Ammon's horn (tissue), 1 donor: ENCODE measurements at regions not wholly inside any gene's neighbourhood (a gene's known extent, or its start where the extent isn't known, plus 50 kb on each side); places are given as distances from the start of the nearest gene placed in this dataset.
"Not testable (repeated sequence)": the region's sequence is repeated elsewhere in the genome, so short reads cannot be mapped to it uniquely, and the experiment has no call there.

Source experiments
- DNase-seq: peaks from one replicate; pipeline ENCODE4 v3.0.0-alpha.2; 2016; ENCODE audit warnings: low spot score

DNA sequence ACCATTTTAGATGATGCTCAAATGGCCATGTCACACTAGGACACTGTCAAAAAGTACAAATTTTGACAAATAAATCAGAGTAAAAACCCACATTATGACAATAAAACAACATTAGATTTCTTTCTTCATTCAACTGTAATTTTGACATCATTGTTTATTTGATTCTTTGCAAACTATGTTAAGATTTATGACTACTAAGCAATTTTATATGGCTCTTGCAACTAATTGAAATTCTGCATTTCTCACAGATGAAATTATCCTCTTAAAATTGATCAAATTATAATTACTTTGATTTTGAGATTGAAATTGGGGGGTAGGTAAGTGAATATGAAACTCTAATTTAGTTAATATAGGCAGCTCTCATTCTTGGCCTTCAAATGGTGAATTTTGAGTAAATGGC, 59.8 kb downstream of the ATOH1 start:
- no peak for DNase-seq

DNA sequence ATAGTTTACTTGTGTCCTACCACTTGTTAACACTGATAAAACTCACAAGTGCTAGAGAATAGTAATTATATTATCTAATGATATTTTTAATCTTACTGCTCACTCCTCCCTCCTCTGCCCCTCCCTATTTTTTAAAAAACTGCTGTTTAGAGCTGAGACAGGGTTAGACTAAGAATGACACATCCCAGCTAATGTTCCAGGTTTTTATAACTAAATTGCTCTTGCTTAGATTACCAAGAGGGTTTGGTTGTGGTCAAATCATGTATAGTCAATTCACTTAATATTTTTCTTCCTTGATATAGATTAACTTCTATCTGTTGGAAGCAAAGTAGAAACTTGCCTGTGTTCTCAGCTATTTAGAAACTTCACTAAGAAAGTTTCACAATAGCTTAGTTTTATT, 60.2 kb downstream of the ATOH1 start:
- no peak for DNase-seq

DNA sequence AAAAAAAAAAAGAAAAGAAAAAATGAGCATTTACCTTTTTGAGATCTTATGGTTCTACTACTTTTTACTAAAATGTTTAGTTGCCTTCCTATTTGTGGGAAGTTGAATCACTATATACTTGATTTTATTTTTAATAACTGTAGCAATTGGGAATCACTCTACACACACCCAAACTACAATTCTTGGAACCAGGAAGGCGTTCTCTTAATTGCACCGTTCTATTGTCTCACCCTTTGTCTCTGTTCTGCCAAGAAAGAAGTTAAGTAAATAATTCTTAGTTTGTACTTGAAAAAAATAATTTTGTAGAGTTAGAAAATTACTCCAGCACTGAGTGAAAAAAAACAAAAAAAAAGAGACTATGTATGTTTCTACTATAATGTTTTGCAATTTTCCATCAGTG, 62.7 kb downstream of the ATOH1 start:
- DNase-seq = no peak

DNA sequence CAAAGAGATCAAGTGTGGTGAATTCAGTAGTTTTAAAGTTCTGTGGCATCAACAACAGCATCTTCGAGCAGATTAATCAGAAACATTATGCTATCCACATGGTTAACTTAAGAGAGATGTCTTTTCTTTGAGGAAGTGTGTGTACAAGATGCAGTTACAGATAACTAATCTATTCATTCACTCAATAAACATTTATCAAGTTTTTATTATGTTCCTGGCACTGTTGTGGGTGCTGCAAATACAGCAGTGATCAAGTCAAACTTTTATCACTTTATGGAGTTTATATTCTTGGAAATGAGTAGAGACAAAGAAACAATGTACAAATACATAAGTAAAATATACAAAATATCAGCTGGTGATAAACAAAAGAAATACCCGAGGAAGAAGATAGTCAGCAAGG, 66.4 kb downstream of the ATOH1 start:
- no peak for DNase-seq

DNA sequence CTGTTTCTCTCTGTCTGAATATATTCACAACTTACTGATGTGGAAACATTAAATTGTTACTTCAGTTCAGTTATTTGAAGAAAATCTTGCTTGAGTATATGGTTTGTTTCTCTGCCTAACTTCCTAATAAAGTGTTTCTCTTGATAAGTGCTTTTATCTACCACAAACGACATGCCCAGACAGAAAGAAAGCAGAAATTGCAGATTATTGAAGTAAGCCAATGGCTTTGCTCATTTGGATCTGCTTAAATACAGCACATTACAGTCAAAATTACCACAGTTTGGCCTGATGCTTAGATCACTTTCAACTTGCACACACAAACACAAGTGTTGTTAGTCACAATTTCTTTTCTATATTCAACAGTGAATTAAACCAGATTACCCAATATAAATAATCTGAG, 68.0 kb downstream of the ATOH1 start:
- DNase-seq = no peak

DNA sequence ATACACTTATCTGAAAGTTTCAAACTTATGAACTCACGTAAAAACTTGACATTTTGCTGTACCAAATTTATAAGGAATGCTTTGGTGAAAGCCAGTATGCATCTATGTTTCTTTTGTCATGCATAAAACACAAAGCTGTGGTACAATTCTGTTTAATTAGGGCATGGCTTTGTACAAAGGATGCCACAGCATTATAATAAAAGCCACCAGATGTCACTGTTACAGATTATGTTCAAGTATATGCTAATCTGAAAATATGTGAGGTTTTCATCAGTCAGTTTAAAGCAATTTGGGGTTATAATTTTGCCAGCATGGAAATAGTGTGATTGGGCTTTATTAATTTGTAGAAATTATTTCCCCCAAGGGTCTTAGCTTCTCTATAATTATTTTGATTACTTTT, 69.0 kb downstream of the ATOH1 start:
- DNase-seq = peak; percentile 15

DNA sequence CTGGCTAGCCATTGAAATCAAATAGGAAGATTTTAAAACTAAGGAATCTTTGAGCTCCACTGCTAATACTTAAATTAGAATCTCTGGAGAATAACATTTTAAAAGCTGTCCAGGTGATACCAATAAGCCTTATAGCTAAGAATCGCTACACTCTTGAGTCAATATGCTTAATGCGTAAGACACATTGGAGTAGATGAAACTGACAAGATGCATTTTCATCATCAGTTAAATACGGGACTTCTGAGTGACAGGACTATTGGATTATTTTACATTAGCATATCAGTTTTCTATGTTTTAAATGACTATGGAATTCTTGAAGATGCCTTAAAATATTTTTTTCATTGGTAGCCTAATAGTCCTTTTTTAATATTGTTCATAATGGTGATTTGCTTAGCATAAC, 80.2 kb downstream of the ATOH1 start:
- no peak for DNase-seq

DNA sequence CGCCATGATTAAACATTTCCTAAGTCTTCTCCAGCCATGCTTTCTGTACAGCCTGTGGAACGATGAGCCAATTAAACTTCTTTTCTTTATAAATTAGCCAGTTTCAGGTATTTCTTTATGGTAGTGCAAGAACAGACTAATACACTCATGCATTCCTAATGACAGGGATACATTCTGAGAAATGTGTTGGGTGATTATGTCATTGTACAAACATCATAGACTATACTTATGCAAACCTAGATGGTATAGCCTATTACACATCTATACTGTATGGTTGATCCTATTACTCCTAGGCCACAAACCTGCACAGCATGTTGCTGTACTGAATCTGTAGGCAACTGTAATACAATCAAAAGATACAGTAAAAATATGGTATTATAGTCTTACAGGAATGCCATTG, 83.1 kb downstream of the ATOH1 start:
- DNase-seq = no peak

DNA sequence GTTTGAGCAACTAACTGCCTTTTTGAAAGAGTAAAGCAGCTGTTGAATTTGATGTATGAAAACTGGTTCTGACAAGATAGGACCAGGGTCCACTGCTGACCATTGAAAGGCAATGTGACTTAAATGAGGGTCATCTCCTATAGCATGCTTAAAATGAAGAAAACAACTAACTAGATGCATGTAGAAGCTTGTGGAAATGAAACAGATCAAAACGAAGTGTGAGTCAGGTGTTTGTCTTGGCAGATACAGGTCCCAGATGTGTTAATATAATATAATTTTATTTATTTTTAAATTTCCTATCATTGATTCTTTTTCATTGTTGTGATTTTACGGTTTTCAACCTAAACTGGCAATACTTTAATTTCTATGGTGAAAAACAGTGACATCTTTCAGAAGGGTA, 83.6 kb downstream of the ATOH1 start:
- no peak for DNase-seq

DNA sequence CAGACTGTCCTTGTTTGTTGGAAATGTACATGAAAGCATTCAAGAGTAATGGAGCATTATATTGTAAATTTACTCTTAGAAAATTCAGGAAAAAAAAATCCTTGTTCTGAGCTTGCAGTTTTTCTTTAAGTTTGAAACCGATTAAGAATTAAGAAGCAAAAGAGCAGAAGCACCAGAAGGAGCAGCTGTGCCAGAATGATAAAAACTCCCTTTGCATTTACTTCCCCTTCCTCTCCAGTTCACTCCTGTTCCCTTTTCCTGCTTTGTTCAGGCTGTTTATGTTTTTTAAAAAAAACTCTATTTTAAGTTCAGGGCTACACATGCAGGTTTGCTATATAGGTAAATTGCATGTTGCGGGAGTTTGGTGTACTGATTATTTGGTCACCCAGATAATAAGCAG, 90.3 kb downstream of the ATOH1 start:
- no peak for DNase-seq

DNA sequence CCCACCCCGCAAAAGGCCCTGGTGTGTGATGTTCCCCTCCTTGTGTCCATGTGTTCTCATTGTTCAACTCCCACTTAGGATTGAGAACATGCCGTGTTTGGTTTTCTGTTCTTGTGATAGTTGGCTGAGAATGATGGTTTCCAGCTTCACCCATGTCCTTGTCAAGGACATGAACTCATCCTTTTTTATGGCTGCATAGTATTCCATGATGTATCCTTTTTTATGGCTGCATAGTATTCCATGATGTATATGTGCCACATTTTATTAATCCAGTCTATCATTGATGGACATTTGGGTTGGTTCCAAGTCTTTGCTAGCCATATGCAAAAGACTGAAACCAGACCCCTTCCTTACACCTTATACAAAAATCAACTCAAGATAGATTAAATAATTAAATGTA, 95.0 kb downstream of the ATOH1 start:
- not testable (repeated sequence) for DNase-seq

DNA sequence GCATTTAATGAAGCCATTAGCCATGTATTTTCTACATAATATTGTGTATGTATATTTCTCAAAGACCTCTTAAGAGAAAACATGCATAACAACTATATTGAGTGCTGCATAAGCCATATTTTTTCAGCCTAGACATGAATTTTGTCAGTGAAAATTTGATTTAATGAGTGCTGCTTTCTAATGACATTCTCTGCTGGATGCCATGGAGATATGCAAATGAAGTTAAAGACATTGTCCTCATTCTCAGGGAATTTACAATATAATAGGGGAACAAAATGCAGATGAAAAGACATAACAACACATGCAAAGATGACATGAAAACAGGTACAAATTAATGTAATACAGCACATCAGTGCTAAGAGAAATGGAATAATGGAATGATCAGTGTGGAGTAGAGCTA, 118.7 kb downstream of the ATOH1 start:
- no peak for DNase-seq

DNA sequence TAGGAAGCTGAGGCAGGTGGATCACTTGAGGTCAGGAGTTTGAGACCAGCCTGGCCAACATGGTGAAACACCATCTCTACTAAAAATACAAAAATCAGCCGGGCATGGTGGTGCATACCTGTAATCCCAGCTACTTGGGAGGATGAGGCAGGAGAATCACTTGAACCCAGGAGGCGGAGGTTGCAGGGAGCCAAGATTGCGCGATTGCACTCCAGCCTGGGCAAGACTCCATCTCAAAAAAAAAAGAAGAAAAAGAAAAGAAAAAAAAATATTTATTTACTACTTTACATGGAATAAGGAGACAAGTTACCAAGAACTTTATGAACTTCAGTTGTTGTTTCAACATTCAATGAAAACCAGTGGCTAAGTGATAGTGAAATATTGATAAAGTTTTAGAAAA, 121.7 kb downstream of the ATOH1 start:
- not testable (repeated sequence) for DNase-seq

DNA sequence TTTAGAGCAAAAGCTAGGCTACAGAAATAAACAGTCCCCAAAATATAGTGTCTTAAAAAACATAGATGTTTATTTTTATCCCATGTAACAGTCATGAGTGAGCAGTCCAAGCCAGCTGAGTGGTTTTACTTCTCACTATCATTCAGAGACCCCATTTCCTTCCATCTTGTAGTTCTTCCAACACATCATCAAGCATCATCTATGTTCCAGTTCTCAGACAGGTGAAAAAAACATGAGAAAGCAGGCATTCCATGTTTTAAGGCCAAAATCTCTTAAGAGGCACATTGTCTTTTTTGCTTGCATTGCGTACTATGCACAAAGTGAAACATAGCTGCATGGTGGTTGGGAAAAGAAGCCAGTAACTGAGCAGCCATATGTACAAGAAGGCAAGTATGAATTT, 128.6 kb downstream of the ATOH1 start:
- no peak for DNase-seq

DNA sequence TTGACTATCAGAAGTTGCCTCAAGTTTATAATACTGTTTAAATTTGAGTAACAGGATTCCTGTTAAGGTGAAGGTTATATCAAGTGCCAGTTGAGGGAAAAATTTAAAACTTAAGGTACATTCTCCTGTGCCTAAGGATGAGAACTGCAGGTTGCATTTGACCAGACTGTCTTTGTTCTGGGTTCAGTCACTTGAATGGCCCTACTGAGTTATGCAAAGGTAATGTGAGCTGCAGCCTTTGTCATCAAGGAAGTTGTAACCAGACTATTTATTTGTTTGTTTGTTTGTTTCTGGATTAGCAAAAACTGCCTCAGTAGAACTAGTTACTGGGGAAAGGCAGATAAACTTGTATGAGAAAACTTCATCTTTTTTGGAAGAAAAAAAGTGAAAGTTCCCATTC, 131.9 kb downstream of the ATOH1 start:
- DNase-seq = no peak

DNA sequence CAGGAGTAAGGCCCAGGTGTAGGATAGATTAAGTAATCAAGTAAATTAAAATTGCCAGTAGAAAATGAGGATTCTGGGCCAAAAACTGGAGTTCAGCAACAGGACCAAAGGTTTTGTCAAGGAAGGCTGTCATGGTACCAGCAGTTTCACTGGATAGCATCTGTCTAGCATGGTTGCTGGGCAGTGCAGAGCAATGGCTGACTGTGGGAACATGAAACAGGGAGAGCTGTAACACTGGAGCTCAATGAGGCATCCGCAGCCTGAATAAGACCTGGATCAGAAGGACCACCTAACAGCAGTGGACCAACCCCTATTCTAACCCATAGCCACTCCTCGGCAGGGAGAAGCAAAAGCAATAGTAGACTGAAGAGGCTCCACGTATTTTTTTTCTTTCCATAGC, 132.4 kb downstream of the ATOH1 start:
- DNase-seq = no peak

DNA sequence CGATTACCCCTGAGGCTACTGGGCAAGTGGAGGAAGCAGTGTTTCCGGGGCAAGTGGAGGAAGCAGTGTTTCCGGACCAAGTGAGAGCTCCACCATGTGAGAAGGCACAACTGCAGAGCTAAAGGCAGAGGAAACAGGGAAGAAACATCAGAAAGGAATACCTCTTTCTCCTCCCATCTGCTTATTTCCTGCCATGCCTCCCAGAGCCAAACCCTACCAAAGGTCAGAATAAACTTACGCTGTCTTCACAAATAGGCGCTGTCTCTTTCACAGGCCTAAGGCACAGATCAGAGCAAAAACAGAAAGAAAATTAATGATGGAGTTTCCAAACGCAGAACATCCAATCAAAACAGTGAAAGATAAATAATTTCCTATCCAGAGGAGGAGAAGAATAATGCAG, 153.0 kb downstream of the ATOH1 start:
- DNase-seq = no peak

DNA sequence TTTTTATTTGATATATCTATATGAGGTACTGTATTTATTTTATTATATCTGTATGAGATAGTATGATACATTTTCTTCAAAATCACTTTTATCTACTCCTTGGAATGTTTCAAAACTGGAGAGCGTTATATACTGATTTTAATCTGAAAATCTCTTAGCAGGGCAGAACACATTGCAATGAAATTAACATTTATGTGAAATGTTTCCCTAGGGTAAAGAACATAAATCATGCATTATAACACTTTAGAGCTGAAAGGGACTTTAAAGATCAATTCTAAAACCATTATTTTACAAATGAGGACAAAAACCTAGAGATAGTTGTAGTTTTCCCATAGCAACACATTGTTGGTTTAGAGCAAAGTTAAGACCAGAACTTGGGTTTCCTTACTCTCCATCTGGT, 153.7 kb downstream of the ATOH1 start:
- DNase-seq = no peak

DNA sequence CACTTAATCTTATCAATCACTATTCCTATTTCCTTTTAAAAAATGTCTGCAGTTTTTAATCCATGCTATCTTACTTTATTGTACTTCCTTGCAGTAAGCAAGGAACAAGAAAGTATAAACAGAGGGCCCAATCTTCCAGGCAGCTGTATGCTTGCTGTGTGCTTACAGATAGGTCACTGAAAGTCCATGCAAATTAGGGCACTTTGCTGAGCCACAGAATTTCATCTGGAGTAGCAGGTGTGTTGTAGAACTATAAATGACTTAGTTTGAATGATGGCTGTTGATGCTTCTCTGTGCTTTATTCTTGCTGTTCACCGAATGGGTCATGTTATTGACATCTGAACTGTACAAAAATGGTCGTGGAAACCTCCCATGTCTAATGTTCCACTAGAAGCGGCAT, 154.6 kb downstream of the ATOH1 start:
- no peak for DNase-seq

DNA sequence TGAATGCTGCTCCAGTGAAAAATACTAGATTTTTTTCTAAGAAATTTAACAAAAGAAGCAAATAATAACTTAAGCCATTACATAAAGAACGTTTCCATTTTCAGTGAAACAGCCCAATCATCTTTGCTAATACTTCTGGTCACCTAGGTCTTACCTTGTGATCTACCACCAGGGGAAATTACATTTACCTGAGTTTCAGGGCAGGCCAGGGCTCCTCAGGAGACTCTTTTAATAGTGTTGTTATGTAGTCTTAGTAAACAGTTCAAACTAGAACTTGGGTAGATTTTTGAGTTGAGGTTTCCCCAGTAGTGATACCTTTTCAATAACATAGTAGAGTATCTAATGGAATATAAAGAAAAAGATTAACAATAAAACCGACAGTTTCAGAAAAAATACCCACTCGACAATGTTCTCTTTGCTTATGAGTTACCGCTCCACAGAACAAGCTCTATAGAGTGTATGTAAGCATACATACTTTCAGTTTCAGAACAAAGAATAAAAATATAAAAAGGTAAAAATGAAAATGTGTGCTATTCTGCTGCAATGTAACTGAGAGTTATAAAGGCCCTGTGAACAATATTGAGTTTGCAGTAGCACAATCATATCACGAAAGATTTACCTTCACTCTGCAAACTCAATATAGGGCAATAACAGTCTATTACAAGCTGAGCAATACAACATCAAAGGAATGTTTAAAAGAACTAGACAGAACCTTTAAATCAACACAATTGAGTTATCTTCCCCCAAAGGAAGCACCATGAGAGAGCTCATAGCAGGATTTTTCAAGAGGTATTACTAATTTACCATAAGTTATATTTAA, 165.8 kb downstream of the ATOH1 start:
- no peak for DNase-seq

DNA sequence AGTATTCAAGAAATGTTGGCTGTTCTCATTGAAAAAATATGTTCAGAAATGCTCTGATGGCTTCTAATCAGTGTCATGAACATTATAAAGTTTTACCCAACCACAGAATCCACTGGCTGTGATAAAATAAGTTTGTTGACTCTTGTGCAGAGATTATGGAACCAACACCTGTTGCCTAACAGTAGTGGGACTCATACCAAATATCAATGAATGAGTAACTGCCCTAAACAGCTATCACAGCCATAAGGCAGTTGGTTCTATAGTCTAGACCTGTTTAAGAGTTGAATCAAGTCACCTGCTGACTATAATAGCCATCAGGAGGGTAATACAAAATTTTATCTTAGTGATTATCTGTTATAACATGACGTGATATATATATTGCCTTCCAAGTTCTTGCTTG, 168.3 kb downstream of the ATOH1 start:
- DNase-seq = no peak

DNA sequence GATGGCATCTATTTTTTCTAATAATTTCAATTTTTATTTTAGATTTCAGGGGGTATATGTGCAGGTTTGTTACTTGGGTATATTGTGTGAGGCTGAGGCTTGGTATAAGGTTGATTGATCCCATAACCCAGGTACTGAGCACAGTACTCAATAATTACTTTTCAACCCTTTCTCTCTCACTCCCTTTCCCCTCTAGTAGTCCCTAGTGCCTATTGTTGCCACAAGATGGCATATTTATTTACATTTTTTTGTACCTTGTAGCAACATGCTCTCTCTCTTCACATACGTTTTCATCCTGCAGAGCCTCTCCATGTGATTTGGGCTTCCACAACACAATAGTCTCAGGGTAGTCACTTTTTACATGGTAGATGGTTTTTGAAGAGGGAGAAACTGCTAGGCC, 172.0 kb downstream of the ATOH1 start:
- DNase-seq = no peak

DNA sequence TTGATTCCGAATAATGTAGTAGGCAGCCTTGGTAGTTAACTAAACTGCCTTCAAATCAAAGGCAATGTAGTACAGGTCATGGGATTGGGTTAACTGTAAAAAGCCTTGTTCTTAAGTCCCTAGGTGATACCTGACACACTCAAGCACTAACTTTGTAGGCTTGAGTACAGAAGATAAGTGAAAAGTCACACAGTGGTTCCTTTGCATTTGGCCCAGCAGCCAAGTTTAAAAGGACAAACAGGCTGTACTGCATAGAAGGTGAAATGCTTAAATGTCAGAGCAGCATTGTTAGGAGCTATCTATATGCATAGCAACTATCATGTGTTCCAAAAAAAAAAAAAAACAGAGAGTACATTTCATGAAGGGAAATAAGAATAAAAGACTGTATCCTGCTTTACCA, 178.4 kb downstream of the ATOH1 start:
- DNase-seq = no peak

DNA sequence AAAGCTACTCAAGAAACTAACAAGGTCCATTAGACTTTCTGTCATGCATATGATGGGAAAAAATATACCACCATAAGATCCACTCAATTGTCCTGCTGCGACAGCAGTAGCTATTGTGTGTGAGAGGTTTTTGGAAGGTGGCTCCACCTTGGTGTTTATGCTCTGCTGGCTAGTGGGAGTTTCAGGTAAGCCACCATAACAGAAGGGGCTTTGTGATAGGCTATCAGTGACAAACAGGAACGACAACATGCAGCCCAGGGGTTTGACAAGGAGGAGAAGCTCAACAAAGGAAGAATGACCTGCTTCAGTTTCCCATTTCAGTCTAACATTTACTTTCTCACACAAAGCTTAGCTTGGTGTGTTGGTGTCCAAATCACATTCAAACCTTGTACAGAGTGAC, 182.6 kb downstream of the ATOH1 start:
- DNase-seq = no peak
